Neuronal stem cell (in vitro differentiated cells): ENCODE measurements at regions not wholly inside any gene's neighbourhood (a gene's known extent, or its start where the extent isn't known, plus 50 kb on each side); places are given as distances from the start of the nearest gene placed in this dataset.

Experiments used
- DNase-seq: peaks from one replicate; pipeline ENCODE4 v3.0.0-alpha.2; 2013; ENCODE audit warnings: low spot score
- H2AFZ ChIP-seq: one replicate; pipeline ENCODE4 v1.6.1; 2013; ENCODE audit warnings: mild to moderate bottlenecking, low read length, inconsistent platforms
- H2AK5ac ChIP-seq: 2 replicates; pipeline ENCODE4 v1.6.1; 2013; ENCODE audit warnings: low read depth, mild to moderate bottlenecking, inconsistent platforms, low read length, moderate library complexity, mixed read lengths
- H2BK120ac ChIP-seq: 2 replicates; pipeline ENCODE4 v1.6.1; 2013; ENCODE audit warnings: low read depth, mild to moderate bottlenecking, inconsistent platforms, low read length, moderate library complexity, mixed read lengths
- H2BK12ac ChIP-seq: one replicate; pipeline ENCODE4 v1.6.1; 2013; ENCODE audit warnings: low read length, inconsistent platforms
- H2BK15ac ChIP-seq: 2 replicates; pipeline ENCODE4 v1.6.1; 2013; ENCODE audit warnings: mild to moderate bottlenecking, low read length, inconsistent platforms, mixed read lengths
- H2BK5ac ChIP-seq: one replicate; pipeline ENCODE4 v1.6.1; 2013; ENCODE audit warnings: inconsistent platforms, mild to moderate bottlenecking, low read length, moderate library complexity
- H3K14ac ChIP-seq: one replicate; pipeline ENCODE4 v1.6.1; 2013; ENCODE audit warnings: low read length, inconsistent platforms
- H3K18ac ChIP-seq: 2 replicates; pipeline ENCODE4 v1.6.1; 2013; ENCODE audit warnings: low read length, inconsistent platforms
- H3K23ac ChIP-seq: 2 replicates; pipeline ENCODE4 v1.6.1; 2013; ENCODE audit warnings: low read depth, mild to moderate bottlenecking, mixed read lengths, low read length, inconsistent platforms; ENCODE audit not compliant: poor library complexity
- H3K27ac ChIP-seq: replicated peaks from 3 replicates; pipeline ENCODE4 v1.5.1; 2013; ENCODE audit warnings: low read length, inconsistent platforms
- H3K27me3 ChIP-seq, 3 experiments: 2 replicates each; pipeline ENCODE4 v1.6.1; 2013; ENCODE audit warnings: low read length in 3 of 3, mild to moderate bottlenecking in 2 of 3, inconsistent platforms in 1 of 3, low read depth in 1 of 3, mixed read lengths in 1 of 3, moderate library complexity in 1 of 3; ENCODE audit not compliant: control insufficient read depth in 3 of 3, insufficient read depth in 3 of 3
- H3K36me3 ChIP-seq, 2 donors: replicated peaks in 1 of 2; 2 replicates each; pipeline ENCODE4 v1.6.1; 2013; ENCODE audit warnings: low read length in 2 of 2; ENCODE audit not compliant: control insufficient read depth in 2 of 2, insufficient read depth in 2 of 2
- H3K4ac ChIP-seq: 2 replicates; pipeline ENCODE4 v1.6.1; 2013; ENCODE audit warnings: inconsistent platforms, mild to moderate bottlenecking, low read length, moderate library complexity
- H3K4me1 ChIP-seq, 2 donors: 1 replicate in 1 of 2; 2 replicates in 1 of 2; pipeline ENCODE4 v1.6.1; 2013; ENCODE audit warnings: low read length in 2 of 2, low read depth in 1 of 2; ENCODE audit not compliant: control insufficient read depth in 2 of 2, insufficient read depth in 1 of 2
- H3K4me2 ChIP-seq: one replicate; pipeline ENCODE4 v1.6.1; 2013; ENCODE audit warnings: mild to moderate bottlenecking, low read length, inconsistent platforms; ENCODE audit not compliant: insufficient read depth, poor library complexity, severe bottlenecking
- H3K4me3 ChIP-seq, 2 donors: 2 replicates each; pipeline ENCODE4 v1.5.1; 2013; ENCODE audit warnings: low read length in 2 of 2, mild to moderate bottlenecking in 2 of 2, inconsistent platforms in 1 of 2, moderate library complexity in 1 of 2
- H3K79me1 ChIP-seq: one replicate; pipeline ENCODE4 v1.6.1; 2013; ENCODE audit warnings: low read depth, mild to moderate bottlenecking, inconsistent platforms, low read length, moderate library complexity
- H3K9ac ChIP-seq: one replicate; pipeline ENCODE4 v1.6.1; 2013; ENCODE audit warnings: mild to moderate bottlenecking, low read depth, low read length, inconsistent platforms; ENCODE audit not compliant: poor library complexity
- H3K9me3 ChIP-seq, 2 donors: replicated peaks in 1 of 2; 2 replicates each; pipeline versions ENCODE3 to v1.6.1; 2013; ENCODE audit warnings: low read length in 2 of 2, mild to moderate bottlenecking in 2 of 2, inconsistent platforms in 1 of 2, low read depth in 1 of 2, mixed read lengths in 1 of 2, moderate library complexity in 1 of 2; ENCODE audit not compliant: control insufficient read depth in 2 of 2, insufficient read depth in 1 of 2
- H4K8ac ChIP-seq: one replicate; pipeline ENCODE4 v1.6.1; 2013; ENCODE audit warnings: low read depth, mild to moderate bottlenecking, inconsistent platforms, low read length, moderate library complexity
- H4K91ac ChIP-seq: one replicate; pipeline ENCODE4 v1.6.1; 2013; ENCODE audit warnings: low read length, low read depth, mild to moderate bottlenecking, inconsistent platforms; ENCODE audit not compliant: poor library complexity
- WGBS, 2 donors: extraction: QIAGEN DNeasy Blood & Tissue Kit; methylation state at CpG; one replicate each; pipeline ENCODE4 v1.1.7; 2013; ENCODE audit warnings: missing lambda C conversion rate in 2 of 2, mixed read lengths in 1 of 2; ENCODE audit not compliant: insufficient read length in 2 of 2, insufficient replicate concordance in 1 of 2; ENCODE audit errors: extremely low coverage in 2 of 2; 5-methylcytosine and 5-hydroxymethylcytosine counted together

GRCh38 chr1:102627145-102627544 is 481.2 kb downstream of the COL11A1 start:
- H3K4me1 ChIP-seq: no peaks in the 10 kb centered on the region
- H2AK5ac ChIP-seq: no peak overlapping the region
- no peaks in the 10 kb centered on the region for H3K79me1 ChIP-seq
- H3K23ac ChIP-seq: no peak overlapping the region
- no peak for DNase-seq
- no peak overlapping the region for H3K14ac ChIP-seq
- H3K9ac ChIP-seq: no peak overlapping the region
- no CpG with 5 or more reads among the region's 2 CpGs for WGBS, 2 donors
- no peak overlapping the region for H3K18ac ChIP-seq
- no peak overlapping the region for H3K27ac ChIP-seq
- H3K4me2 ChIP-seq: no peak overlapping the region
- no peak overlapping the region for H2BK12ac ChIP-seq
- H2BK120ac ChIP-seq: no peak overlapping the region
- no peaks in the 10 kb centered on the region for H3K27me3 ChIP-seq
- no peak overlapping the region for H2BK15ac ChIP-seq
- H2AFZ ChIP-seq: no peak overlapping the region
- no peaks in the 10 kb centered on the region for H3K36me3 ChIP-seq
- no peak overlapping the region for H4K91ac ChIP-seq
- H3K4me3 ChIP-seq: no peak overlapping the region
- no peak overlapping the region for H4K8ac ChIP-seq
- no peaks in the 10 kb centered on the region for H3K9me3 ChIP-seq
- H2BK5ac ChIP-seq: no peak overlapping the region
- no peak overlapping the region for H3K4ac ChIP-seq

GRCh38 chr1:102615896-102616295 is 492.4 kb downstream of the COL11A1 start:
- Histone ChIP-seq H3K14ac (no peak overlapping the region), H3K4me2 (no peak overlapping the region), H3K4me3 (no peak overlapping the region), H2BK5ac (no peak overlapping the region), H3K9ac (no peak overlapping the region), H2AK5ac (no peak overlapping the region), H2BK120ac (no peak overlapping the region), H3K9me3 (no peaks in the 10 kb centered on the region), H4K91ac (no peak overlapping the region), H3K4ac (no peak overlapping the region), H2AFZ (no peak overlapping the region), H3K27me3 (no peaks in the 10 kb centered on the region), H3K23ac (no peak overlapping the region), H3K4me1 (no peaks in the 10 kb centered on the region), H4K8ac (no peak overlapping the region), H3K36me3 (no peaks in the 10 kb centered on the region), H2BK15ac (no peak overlapping the region), H3K18ac (no peak overlapping the region), H3K27ac (no peak overlapping the region), H3K79me1 (no peaks in the 10 kb centered on the region), H2BK12ac (no peak overlapping the region)
- no peak for DNase-seq
- no CpG with 5 or more reads among the region's 2 CpGs for WGBS, 2 donors

GRCh38 chr1:102595106-102595505 is 513.2 kb downstream of the COL11A1 start:
- no CpG with 5 or more reads among the region's 2 CpGs for WGBS, 2 donors

GRCh38 chr1:102593276-102593675 is 515.0 kb downstream of the COL11A1 start:
- Histone ChIP-seq H3K4ac (no peak overlapping the region), H3K4me3 (no peak overlapping the region), H3K23ac (no peak overlapping the region), H4K91ac (no peak overlapping the region), H4K8ac (no peak overlapping the region), H3K79me1 (no peaks in the 10 kb centered on the region), H3K9ac (no peak overlapping the region), H3K4me2 (no peak overlapping the region), H2BK12ac (no peak overlapping the region), H3K9me3 (no peaks in the 10 kb centered on the region), H3K36me3 (no peaks in the 10 kb centered on the region), H3K27ac (no peak overlapping the region), H2AFZ (no peak overlapping the region), H2BK120ac (no peak overlapping the region), H3K18ac (no peak overlapping the region), H3K14ac (no peak overlapping the region), H2BK5ac (no peak overlapping the region), H2AK5ac (no peak overlapping the region), H3K27me3 (no peaks in the 10 kb centered on the region), H2BK15ac (no peak overlapping the region), H3K4me1 (no peaks in the 10 kb centered on the region)
- DNase-seq: no peak

More at GRCh38 chr1:102595106-102595505, 513.2 kb downstream of the COL11A1 start:
- no peak overlapping the region for H2AFZ ChIP-seq
- no peaks in the 10 kb centered on the region for H3K9me3 ChIP-seq
- no peak overlapping the region for H2BK120ac ChIP-seq
- no peak overlapping the region for H2BK15ac ChIP-seq
- no peak for DNase-seq
- no peak overlapping the region for H2AK5ac ChIP-seq
- no peak overlapping the region for H3K14ac ChIP-seq
- H3K9ac ChIP-seq: no peak overlapping the region
- no peak overlapping the region for H4K8ac ChIP-seq
- H3K27me3 ChIP-seq: no peaks in the 10 kb centered on the region
- H3K4ac ChIP-seq: no peak overlapping the region
- no peaks in the 10 kb centered on the region for H3K36me3 ChIP-seq
- H3K4me1 ChIP-seq: no peaks in the 10 kb centered on the region
- no peak overlapping the region for H3K27ac ChIP-seq
- no peak overlapping the region for H3K18ac ChIP-seq
- H3K4me2 ChIP-seq: no peak overlapping the region
- H2BK5ac ChIP-seq: no peak overlapping the region
- H3K79me1 ChIP-seq: no peaks in the 10 kb centered on the region
- H3K4me3 ChIP-seq: no peak overlapping the region
- H2BK12ac ChIP-seq: no peak overlapping the region
- H4K91ac ChIP-seq: no peak overlapping the region
- H3K23ac ChIP-seq: no peak overlapping the region
